K562 (cell line): ENCODE measurements at regions not wholly inside any gene's neighbourhood (a gene's known extent, or its start where the extent isn't known, plus 50 kb on each side); places are given as distances from the start of the nearest gene placed in this dataset.

Source experiments
- ATAC-seq: fragments of 200-7000 bp; cut with Tn5 transposase; 3 replicates; pipeline ENCODE4 v1.9.1; 2020; ENCODE audit warnings: moderate library complexity
- BruUV-seq: library from RNA; stranded (reverse); fragments of 400-500 nt; replicated peaks from 2 replicates; lab custom pipeline; 2021; lab: Mats Ljungman, UMichigan
- CTCF ChIA-PET: fragments of 300-600 bp; formaldehyde crosslinking; extraction: SDS; loops from one replicate; lab custom pipeline; 2021; ENCODE audit warnings: low intra/inter-chr PET ratio; lab: Yijun Ruan, JAX
- POLR2A ChIA-PET: fragments of 300-600, 350-650 bp; sonication (Branson Sonifier 250); formaldehyde crosslinking; extraction: SDS; loops from one replicate; lab custom pipeline; 2021; ENCODE audit warnings: antibody characterized with exemption, inconsistent platforms; lab: Yijun Ruan, JAX
- DNase-seq, 4 experiments: peaks; one replicate each; pipeline versions ENCODE4 v3.0.0 to v3.0.0-alpha.2; 2011 to 2018; ENCODE audit warnings: low spot score in 3 of 4, mixed read lengths in 3 of 4; ENCODE audit errors: extremely low read depth in 1 of 4
- FAIRE-seq: peaks from 2 replicates; lab custom pipeline; 2011; peaks lifted over from hg19 to GRCh38; lab: Jason Lieb, UNC
- H2AFZ ChIP-seq: 2 replicates; pipeline ENCODE4 v1.6.0; 2011; ENCODE audit warnings: low read depth, low read length, control low read depth, inconsistent platforms
- H3K27ac ChIP-seq: fragments of 200-600 bp; 3 replicates; pipeline ENCODE4 v1.8.0; 2011; ENCODE audit warnings: low read depth, mild to moderate bottlenecking, control low read depth, inconsistent platforms, low read length, moderate library complexity, mixed read lengths; ENCODE audit errors: extremely low read depth
- H3K27me3 ChIP-seq, 2 experiments: fragments of 300-600 bp in 1 of 2; 2 replicates in 1 of 2; 3 replicates in 1 of 2; pipeline versions ENCODE4 v1.6.0 to v1.8.0; 2011; ENCODE audit warnings: inconsistent platforms in 2 of 2, low read length in 2 of 2, mild to moderate bottlenecking in 1 of 2, mixed read lengths in 1 of 2, moderate library complexity in 1 of 2; ENCODE audit not compliant: control insufficient read depth in 2 of 2, insufficient read depth in 2 of 2
- H3K36me3 ChIP-seq: fragments of 300-600 bp; 3 replicates; pipeline ENCODE4 v1.8.0; 2011; ENCODE audit warnings: mild to moderate bottlenecking, low read length, inconsistent platforms; ENCODE audit not compliant: control insufficient read depth, insufficient read depth
- H3K4me1 ChIP-seq, 2 experiments: fragments of 200-600 bp in 1 of 2; replicated peaks in 1 of 2; 2 replicates in 1 of 2; 3 replicates in 1 of 2; pipeline versions ENCODE4 v1.5.1 to v1.8.0; 2011; ENCODE audit warnings: inconsistent platforms in 2 of 2, low read length in 2 of 2, mild to moderate bottlenecking in 1 of 2, mixed read lengths in 1 of 2, moderate library complexity in 1 of 2; ENCODE audit not compliant: control insufficient read depth in 2 of 2, insufficient read depth in 2 of 2
- H3K4me2 ChIP-seq: 2 replicates; pipeline ENCODE4 v1.6.1; 2011; ENCODE audit warnings: low read length, control low read depth, inconsistent platforms, mixed read lengths; ENCODE audit not compliant: insufficient read depth
- H3K4me3 ChIP-seq: fragments of 200-600 bp; sonication (generic), shearing (Covaris generic); 2 replicates; pipeline ENCODE4 v1.5.1; 2016; ENCODE audit warnings: control low read depth, inconsistent platforms
- H3K79me2 ChIP-seq: fragments of 200-600 bp; 3 replicates; pipeline ENCODE4 v1.8.0; 2011; ENCODE audit warnings: low read length, inconsistent platforms; ENCODE audit not compliant: control insufficient read depth, insufficient read depth
- H3K9ac ChIP-seq, 2 experiments: 2 replicates each; pipeline versions ENCODE4 v1.6.0 to v1.6.1; 2011; ENCODE audit warnings: low read depth in 2 of 2, low read length in 2 of 2, control low read depth in 1 of 2, inconsistent platforms in 1 of 2, mild to moderate bottlenecking in 1 of 2, mixed read lengths in 1 of 2; ENCODE audit not compliant: insufficient read depth in 1 of 2
- H3K9me1 ChIP-seq: one replicate; pipeline ENCODE4 v1.6.0; 2011; ENCODE audit warnings: inconsistent platforms, mild to moderate bottlenecking, low read length, moderate library complexity; ENCODE audit not compliant: control insufficient read depth, insufficient read depth
- H3K9me3 ChIP-seq: replicated peaks from 2 replicates; pipeline ENCODE4 v1.5.1; 2011; ENCODE audit warnings: low read depth, low read length, inconsistent platforms; ENCODE audit not compliant: control insufficient read depth, insufficient read depth
- H4K20me1 ChIP-seq: replicated peaks from 2 replicates; pipeline ENCODE4 v1.6.1; 2011; ENCODE audit warnings: low read length, inconsistent platforms, mixed read lengths; ENCODE audit not compliant: control insufficient read depth, insufficient read depth
- BMI1 ChIP-seq: fragments of 150-350 bp; IDR thresholded peaks from 2 replicates; pipeline ENCODE4 v1.6.1; 2014; ENCODE audit warnings: low read length
- CBX8 ChIP-seq: fragments of 200-600 bp; sonication (generic); IDR thresholded peaks from 2 replicates; pipeline ENCODE4 v1.6.1; 2012; ENCODE audit warnings: borderline replicate concordance, mixed run types, low read depth, mild to moderate bottlenecking, moderate library complexity, mixed read lengths, low read length, control low read depth, inconsistent platforms; ENCODE audit not compliant: poor library complexity, severe bottlenecking; ENCODE audit errors: extremely low read depth
- MCM2 ChIP-seq: fragments of 450-650 bp; IDR thresholded peaks from 2 replicates; pipeline ENCODE4 v1.6.1; 2017; ENCODE audit warnings: low read depth, mild to moderate bottlenecking
- TEAD4 ChIP-seq, 2 experiments: sonication (generic) in 1 of 2; formaldehyde crosslinking in 1 of 2; IDR thresholded peaks; 2 replicates each; pipeline versions ENCODE4 v1.6.1 to v1.8.0; 2012 to 2022; ENCODE audit warnings: borderline replicate concordance in 1 of 2, inconsistent platforms in 1 of 2, low read length in 1 of 2, mild to moderate bottlenecking in 1 of 2, missing genetic modification reagents in 1 of 2
- ZNF592 ChIP-seq: fragments of 450-650 bp; IDR thresholded peaks from 2 replicates; pipeline ENCODE4 v1.6.1; 2017; ENCODE audit warnings: antibody characterized with exemption, mild to moderate bottlenecking
- ZNF717 ChIP-seq: fragments of 250-450 bp; sonication (Bioruptor Pico); IDR thresholded peaks from 2 replicates; pipeline ENCODE4 v1.5.0; 2021
- WGBS: fragments of 100-300 bp; shearing (Covaris generic); methylation state at CpG from one replicate; pipeline ENCODE4 v1.1.6; 2016; ENCODE audit warnings: low coverage, mixed read lengths; ENCODE audit not compliant: insufficient coverage; ENCODE audit errors: missing lambda C conversion rate; 5-methylcytosine and 5-hydroxymethylcytosine counted together
- in situ Hi-C: fragments of 300-500 bp; cut with MboI; formaldehyde crosslinking; loops from 4 replicates; pipeline ENCODE4 v1.15.0; 2018; ENCODE audit warnings: inconsistent platforms, mixed read lengths
- intact Hi-C: fragments of 100-400 bp; cut with micrococcal nuclease; formaldehyde crosslinking; loops from 2 replicates; pipeline ENCODE4 v1.14.2; 2022
- TF ChIP-seq, protein P1 (sequence below), 2 experiments: fragments of 450-650 bp; IDR thresholded peaks; 2 replicates each; pipeline ENCODE4 v1.6.1; 2018; ENCODE audit warnings: mild to moderate bottlenecking in 2 of 2, low read depth in 1 of 2; ENCODE audit not compliant: partially characterized antibody in 2 of 2
- TF ChIP-seq, protein P2 (sequence below): fragments of 250-450 bp; sonication (Bioruptor Pico); IDR thresholded peaks from 2 replicates; pipeline ENCODE4 v1.5.0; 2022; ENCODE audit warnings: mild to moderate bottlenecking
- TF ChIP-seq, protein P3 (sequence below): fragments of 250-450 bp; sonication (Bioruptor Pico); IDR thresholded peaks from 2 replicates; pipeline ENCODE4 v1.8.0; 2022; ENCODE audit warnings: inconsistent platforms

DNA sequence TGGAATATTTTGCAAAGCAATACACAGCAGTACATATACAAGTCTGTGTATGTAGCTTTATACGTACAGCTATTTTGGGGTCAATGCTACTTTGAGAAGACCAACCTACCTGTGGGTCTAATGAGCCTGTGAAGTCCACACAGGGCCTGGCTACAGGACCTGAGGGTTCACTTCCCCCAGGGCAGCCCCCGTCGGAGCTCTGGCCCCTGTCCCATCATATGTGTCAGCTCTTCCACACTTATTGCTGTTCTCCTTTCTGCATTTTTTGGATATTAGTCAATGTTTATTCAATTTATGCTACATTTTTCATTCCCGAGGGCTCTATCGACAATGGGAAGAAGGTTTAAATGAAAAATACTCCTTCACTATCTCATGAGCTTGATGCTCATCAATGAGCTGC is 1473.6 kb downstream of the BRD1 start:
- CTCF ChIA-PET, result no interaction called here
- Histone ChIP-seq H4K20me1 (no peaks in the 10 kb centered on the region), H3K9me3 (no peaks in the 10 kb centered on the region), H3K36me3 (no peaks in the 10 kb centered on the region), H3K4me2 (no peak overlapping the region), H3K4me1 (no peaks in the 10 kb centered on the region), H3K27me3 (no peaks in the 10 kb centered on the region; a peak in 1 of 5 replicates), H3K79me2 (no peaks in the 10 kb centered on the region), H2AFZ (no peak overlapping the region), H3K9me1 (no peaks in the 10 kb centered on the region), H3K4me3 (no peak overlapping the region), H3K27ac (no peak overlapping the region), H3K9ac (no peak overlapping the region)
- in situ Hi-C loops (no loop called here), intact Hi-C loops (no loop called here)
- WGBS, result 1% methylated on average over 5 of the region's 5 CpGs
- POLR2A ChIA-PET, result no interaction called here
- no peak for ATAC-seq
- no TSS peak for BruUV-seq
- DNase-seq, result no peak
- FAIRE-seq, result no peak
- TF ChIP-seq MCM2, result no peak
- TF ChIP-seq, protein P1, sequence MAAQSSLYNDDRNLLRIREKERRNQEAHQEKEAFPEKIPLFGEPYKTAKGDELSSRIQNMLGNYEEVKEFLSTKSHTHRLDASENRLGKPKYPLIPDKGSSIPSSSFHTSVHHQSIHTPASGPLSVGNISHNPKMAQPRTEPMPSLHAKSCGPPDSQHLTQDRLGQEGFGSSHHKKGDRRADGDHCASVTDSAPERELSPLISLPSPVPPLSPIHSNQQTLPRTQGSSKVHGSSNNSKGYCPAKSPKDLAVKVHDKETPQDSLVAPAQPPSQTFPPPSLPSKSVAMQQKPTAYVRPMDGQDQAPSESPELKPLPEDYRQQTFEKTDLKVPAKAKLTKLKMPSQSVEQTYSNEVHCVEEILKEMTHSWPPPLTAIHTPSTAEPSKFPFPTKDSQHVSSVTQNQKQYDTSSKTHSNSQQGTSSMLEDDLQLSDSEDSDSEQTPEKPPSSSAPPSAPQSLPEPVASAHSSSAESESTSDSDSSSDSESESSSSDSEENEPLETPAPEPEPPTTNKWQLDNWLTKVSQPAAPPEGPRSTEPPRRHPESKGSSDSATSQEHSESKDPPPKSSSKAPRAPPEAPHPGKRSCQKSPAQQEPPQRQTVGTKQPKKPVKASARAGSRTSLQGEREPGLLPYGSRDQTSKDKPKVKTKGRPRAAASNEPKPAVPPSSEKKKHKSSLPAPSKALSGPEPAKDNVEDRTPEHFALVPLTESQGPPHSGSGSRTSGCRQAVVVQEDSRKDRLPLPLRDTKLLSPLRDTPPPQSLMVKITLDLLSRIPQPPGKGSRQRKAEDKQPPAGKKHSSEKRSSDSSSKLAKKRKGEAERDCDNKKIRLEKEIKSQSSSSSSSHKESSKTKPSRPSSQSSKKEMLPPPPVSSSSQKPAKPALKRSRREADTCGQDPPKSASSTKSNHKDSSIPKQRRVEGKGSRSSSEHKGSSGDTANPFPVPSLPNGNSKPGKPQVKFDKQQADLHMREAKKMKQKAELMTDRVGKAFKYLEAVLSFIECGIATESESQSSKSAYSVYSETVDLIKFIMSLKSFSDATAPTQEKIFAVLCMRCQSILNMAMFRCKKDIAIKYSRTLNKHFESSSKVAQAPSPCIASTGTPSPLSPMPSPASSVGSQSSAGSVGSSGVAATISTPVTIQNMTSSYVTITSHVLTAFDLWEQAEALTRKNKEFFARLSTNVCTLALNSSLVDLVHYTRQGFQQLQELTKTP (IDR thresholded peaks at IDR 0.05; ENCODE audit: low read depth in 1 of 2, partially characterized antibody in 2 of 2), result no peak
- no peak for TF ChIP-seq ZNF592
- TF ChIP-seq, protein P2, sequence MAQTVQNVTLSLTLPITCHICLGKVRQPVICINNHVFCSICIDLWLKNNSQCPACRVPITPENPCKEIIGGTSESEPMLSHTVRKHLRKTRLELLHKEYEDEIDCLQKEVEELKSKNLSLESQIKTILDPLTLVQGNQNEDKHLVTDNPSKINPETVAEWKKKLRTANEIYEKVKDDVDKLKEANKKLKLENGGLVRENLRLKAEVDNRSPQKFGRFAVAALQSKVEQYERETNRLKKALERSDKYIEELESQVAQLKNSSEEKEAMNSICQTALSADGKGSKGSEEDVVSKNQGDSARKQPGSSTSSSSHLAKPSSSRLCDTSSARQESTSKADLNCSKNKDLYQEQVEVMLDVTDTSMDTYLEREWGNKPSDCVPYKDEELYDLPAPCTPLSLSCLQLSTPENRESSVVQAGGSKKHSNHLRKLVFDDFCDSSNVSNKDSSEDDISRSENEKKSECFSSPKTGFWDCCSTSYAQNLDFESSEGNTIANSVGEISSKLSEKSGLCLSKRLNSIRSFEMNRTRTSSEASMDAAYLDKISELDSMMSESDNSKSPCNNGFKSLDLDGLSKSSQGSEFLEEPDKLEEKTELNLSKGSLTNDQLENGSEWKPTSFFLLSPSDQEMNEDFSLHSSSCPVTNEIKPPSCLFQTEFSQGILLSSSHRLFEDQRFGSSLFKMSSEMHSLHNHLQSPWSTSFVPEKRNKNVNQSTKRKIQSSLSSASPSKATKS (CRISPR knock-in tag), result no peak
- no peak for TF ChIP-seq BMI1
- TF ChIP-seq CBX8, result no peak
- TF ChIP-seq, protein P3, sequence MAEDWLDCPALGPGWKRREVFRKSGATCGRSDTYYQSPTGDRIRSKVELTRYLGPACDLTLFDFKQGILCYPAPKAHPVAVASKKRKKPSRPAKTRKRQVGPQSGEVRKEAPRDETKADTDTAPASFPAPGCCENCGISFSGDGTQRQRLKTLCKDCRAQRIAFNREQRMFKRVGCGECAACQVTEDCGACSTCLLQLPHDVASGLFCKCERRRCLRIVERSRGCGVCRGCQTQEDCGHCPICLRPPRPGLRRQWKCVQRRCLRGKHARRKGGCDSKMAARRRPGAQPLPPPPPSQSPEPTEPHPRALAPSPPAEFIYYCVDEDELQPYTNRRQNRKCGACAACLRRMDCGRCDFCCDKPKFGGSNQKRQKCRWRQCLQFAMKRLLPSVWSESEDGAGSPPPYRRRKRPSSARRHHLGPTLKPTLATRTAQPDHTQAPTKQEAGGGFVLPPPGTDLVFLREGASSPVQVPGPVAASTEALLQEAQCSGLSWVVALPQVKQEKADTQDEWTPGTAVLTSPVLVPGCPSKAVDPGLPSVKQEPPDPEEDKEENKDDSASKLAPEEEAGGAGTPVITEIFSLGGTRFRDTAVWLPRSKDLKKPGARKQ (CRISPR knock-in tag), result no peak
- TF ChIP-seq TEAD4 (IDR thresholded peaks at IDR 0.05; ENCODE audit: low read length), result no peak
- no peak for TF ChIP-seq TEAD4 (CRISPR knock-in tag; IDR thresholded peaks at IDR 0.05; ENCODE audit: borderline replicate concordance)
- no peak for TF ChIP-seq ZNF717 (CRISPR knock-in tag)
